ENCODE measurements at regions not wholly inside any gene's neighbourhood (a gene's known extent, or its start where the extent isn't known, plus 50 kb on each side); places are given as distances from the start of the nearest gene placed in this dataset.

DNA sequence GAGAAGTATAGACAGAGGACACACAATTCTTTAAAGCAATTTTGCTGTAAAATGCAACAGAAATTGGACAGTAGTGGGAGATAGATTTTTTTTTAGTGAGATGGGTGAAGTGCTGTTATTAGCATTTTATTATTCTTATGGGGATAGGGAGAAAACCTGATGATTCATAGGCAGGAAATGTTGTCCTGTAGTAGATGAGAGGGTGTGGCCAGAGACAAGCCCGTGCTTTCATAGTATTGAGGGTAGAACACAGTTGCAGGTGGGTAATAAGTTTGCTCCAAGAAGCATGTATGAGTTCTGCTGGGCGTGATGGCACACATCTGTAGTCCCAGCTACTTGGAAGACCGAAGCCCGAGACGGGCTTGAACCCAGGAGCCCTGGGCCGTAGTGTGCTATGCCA lies 128.3 kb upstream of the ARHGAP28 start:
- TF ChIP-seq GATA3 (IDR thresholded peaks at IDR 0.05; ENCODE audit: low read depth, low read length) (no peak), GATA2 (IDR thresholded peaks at IDR 0.05; ENCODE audit: low read depth, low read length) (no peak)

DNA sequence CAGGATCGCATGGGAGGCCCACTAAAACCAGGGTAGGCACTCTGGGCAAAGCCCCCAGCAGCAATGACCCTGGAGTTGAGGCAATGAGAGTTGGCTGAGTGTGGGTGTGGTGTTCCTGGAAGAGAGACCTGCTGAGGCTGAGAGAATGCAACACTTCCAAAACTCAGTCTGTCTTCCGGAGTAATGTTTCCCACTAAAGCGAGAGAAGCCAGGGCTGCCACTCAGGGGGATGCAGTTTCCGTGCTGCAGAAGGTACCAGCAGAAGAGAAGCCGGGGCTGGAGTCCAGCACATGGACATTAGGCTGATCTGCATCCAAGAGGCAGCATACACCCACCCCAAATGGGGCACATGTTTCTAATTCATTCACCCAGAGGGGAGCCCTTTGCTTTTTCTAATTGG lies 127.2 kb upstream of the ARHGAP28 start:
- TF ChIP-seq GATA3 (IDR thresholded peaks at IDR 0.05; ENCODE audit: low read depth, low read length), result no peak
- no peak for TF ChIP-seq GATA2 (IDR thresholded peaks at IDR 0.05; ENCODE audit: low read depth, low read length)

DNA sequence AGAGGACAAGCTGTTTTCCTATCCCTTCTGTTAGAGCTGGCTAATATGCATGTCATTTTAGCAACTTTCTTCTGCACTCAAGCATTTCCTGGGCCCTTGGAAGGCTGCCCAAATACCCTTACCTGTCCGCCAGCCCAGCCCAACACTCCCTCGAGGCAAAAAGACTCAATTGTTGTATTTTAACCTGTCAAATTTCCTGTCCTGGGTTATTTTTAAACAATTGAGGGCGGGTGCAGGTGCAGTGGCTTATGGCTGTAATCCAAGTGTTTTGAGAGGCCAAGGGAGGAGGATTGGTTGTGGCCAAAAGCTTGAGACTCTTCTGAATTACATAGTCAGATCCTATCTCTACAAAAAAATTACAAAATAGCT lies 125.0 kb upstream of the ARHGAP28 start:
- TF ChIP-seq GATA2 (IDR thresholded peaks at IDR 0.05; ENCODE audit: low read depth, low read length), result no peak
- no peak for TF ChIP-seq GATA3 (IDR thresholded peaks at IDR 0.05; ENCODE audit: low read depth, low read length)

DNA sequence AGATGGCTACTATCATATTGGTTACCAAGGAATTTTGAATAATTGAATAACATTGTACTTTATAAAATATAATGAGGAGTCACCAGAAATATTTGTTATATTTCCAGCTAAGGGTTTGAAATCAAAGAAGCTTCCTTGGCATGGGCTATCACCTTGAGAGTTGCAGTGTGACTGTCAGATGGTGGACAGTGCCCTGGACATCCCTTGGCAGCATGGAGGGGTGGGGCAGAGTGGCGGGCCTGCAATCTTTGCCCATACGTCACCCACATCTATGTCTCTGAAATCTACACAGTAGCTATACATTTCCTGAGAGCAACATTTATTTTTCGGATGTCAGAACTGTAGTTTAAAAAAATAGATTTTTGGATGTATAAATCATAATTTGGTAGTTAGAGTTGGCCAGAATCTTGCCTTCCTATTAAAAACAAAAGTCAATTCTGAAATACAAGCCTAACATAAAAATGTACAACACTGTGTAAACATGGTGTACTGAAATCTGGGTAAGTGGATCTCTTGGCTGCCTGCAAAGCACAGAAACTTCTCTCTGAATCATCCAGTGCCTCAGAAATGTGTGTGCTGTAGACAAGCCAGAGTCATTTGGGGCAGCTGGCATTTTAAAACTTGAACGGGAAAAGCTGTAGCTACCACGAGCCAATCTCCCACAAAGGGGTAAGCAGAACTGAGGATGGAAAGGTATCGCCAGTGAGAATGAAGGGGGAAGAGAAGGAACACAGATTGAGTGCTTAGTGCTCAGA lies 124.2 kb upstream of the ARHGAP28 start:
- TF ChIP-seq GATA2 (IDR thresholded peaks at IDR 0.05; ENCODE audit: low read depth, low read length), result no peak
- TF ChIP-seq GATA3 (IDR thresholded peaks at IDR 0.05; ENCODE audit: low read depth, low read length), result no peak

DNA sequence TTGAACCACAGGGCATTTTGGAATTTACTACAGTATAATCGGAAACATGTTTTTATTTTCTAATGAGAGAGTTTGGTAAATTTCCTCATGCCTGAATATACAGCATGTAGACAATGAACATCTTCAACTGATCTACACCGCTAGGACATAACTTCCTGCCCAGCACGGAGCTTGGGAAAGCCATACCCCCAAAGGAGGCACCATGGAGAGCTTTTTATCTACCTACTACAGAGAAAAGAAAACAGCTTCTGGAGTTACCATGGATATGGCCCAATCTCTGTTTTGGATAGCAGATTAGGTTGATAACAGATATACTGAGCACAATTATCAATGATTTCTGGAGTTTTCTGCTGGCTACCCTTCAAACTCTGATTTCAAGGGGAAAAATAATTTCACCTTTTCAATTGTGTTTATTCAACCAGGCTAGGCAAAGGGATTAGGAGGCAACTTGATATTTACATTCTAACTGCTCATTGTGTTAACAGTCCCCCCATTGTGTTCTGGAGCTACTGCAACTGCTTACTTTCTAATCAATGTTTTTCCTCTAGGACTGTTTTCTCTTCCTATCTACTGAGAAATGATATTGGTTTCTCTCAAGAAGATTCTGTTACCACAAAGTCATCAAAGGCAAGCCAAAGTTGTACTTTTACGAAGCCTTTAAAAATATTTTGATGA lies 123.0 kb upstream of the ARHGAP28 start:
- TF ChIP-seq GATA2 (IDR thresholded peaks at IDR 0.05; ENCODE audit: low read depth, low read length) (no peak), GATA3 (IDR thresholded peaks at IDR 0.05; ENCODE audit: low read depth, low read length) (no peak)

DNA sequence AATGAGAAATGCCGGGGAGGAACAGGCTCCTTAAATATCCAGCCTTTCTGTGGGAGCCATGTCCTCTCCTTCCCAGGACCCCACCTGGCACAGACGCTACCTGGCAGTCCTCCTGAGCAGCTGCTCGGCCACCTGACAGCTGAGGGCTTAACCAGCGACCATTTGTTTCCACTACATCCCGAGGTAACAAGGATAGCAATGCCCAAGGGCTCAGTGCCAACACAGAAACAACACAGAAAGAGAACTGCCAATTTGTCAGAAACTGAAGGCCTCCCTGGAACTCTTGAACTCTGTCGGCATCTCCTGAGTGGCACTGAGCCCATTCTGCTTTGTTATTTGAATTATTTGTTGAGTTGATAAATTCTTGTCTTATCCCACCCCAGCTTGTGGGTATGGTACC lies 122.2 kb upstream of the ARHGAP28 start:
- TF ChIP-seq GATA3 (IDR thresholded peaks at IDR 0.05; ENCODE audit: low read depth, low read length), result no peak
- TF ChIP-seq GATA2 (IDR thresholded peaks at IDR 0.05; ENCODE audit: low read depth, low read length), result no peak

DNA sequence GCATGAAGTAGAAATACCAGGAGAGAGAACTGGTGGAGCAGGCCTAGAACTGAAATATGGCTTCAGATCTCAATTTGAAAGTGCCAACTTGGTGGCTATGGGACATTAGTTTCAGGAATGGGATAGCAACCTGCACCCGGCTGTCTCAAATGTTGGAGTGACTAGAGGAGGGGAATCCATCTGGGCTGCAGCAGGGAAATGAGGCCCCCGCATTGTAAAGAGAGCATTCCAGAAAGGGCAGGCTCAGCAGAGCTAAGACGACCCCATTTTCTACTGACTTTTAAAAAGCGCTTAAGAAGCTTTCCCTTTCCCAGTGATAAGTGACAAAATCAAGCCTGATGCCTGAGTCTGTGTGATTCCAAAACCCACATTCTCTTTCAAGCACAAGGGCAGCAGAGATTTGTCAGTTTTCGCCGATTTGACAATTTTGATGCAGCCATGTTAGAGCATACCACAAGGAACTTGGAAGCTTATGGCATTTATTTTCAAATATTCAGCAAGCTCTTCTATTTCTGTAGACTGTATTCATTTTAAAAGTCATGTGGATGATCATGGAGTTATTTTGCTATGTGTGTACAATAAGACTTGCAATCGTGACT lies 119.8 kb upstream of the ARHGAP28 start:
- no peak for TF ChIP-seq GATA3 (IDR thresholded peaks at IDR 0.05; ENCODE audit: low read depth, low read length)
- TF ChIP-seq GATA2 (IDR thresholded peaks at IDR 0.05; ENCODE audit: low read depth, low read length), result no peak

DNA sequence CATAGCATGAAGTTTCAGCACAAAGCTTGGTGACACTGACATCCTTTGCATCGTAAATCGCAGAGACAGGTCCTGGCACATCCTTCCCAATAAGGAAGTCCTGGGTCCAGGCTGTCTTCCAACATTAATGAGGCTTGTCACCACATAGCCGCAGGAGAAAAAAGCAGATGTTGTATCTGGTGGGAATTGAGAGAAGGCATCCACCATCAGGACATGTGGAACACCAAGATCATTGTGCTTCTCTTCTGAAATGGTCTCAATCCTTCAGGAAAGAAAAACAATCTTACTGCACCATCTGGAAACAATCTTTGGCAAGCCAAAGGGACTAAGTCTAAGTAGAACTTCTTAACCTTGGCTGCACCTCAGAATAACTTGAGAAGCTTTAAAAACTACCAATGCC lies 119.0 kb upstream of the ARHGAP28 start:
- TF ChIP-seq GATA3 (IDR thresholded peaks at IDR 0.05; ENCODE audit: low read depth, low read length) (no peak), GATA2 (IDR thresholded peaks at IDR 0.05; ENCODE audit: low read depth, low read length) (no peak)

DNA sequence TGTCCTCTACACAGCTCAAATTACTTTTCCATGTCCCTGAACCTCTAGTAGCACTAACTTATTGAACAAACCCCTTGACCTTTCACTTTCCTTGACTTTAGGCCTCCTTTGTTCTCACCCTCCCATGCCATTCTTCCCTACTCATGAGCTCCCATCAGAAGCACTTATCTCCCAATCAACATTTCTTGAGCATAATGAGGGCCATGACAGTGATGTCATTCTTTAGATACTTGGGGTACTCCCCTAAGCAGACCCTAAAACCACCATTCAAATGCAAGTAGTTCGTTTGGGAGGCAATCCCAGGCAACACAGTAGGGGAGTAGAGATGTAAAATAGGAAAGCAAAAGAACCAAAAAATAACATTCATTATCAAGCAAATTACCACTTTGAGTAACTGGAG lies 115.9 kb upstream of the ARHGAP28 start:
- TF ChIP-seq GATA3 (IDR thresholded peaks at IDR 0.05; ENCODE audit: low read depth, low read length), result no peak
- TF ChIP-seq GATA2 (IDR thresholded peaks at IDR 0.05; ENCODE audit: low read depth, low read length), result no peak

DNA sequence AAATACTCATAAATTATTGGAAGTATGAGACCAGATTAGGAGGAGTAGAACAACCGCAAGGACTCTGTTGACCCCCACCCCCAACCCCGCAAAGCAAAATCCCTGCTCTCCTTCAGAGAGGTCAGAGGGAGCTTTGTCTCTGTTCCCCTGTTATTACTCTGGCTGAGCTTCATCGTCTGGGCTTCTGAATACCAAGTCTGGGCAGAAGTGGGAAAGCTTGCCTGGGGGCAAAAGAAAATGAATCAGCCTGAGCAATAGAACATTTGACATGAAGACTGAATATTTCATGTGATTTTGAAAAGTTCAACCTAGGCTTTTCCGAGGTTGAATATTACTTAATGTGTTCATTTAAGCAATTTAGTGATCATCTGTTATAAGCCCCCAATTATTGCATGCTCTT lies 114.6 kb upstream of the ARHGAP28 start:
- TF ChIP-seq GATA2 (IDR thresholded peaks at IDR 0.05; ENCODE audit: low read depth, low read length) (no peak), GATA3 (IDR thresholded peaks at IDR 0.05; ENCODE audit: low read depth, low read length) (no peak)

DNA sequence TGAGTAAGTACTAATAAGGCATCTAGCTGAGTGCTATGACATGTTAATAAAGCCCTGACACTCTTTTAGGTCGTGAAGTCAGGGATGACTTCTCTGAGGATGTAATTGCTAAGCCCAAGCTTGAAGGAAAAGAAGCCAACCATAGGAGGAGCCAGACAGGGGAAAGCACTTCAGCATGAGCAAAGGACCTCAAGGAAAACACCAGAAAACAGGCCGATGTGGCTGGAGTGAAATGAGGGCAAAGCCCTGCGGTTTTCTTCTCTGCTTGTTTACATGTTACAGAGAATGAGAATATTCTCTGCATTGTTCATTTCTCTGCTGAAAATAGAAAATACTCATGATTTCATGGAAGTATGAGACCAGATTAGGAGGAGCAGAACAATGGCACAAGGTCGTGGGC lies 112.5 kb upstream of the ARHGAP28 start:
- TF ChIP-seq GATA2 (IDR thresholded peaks at IDR 0.05; ENCODE audit: low read depth, low read length), result no peak
- TF ChIP-seq GATA3 (IDR thresholded peaks at IDR 0.05; ENCODE audit: low read depth, low read length), result no peak

DNA sequence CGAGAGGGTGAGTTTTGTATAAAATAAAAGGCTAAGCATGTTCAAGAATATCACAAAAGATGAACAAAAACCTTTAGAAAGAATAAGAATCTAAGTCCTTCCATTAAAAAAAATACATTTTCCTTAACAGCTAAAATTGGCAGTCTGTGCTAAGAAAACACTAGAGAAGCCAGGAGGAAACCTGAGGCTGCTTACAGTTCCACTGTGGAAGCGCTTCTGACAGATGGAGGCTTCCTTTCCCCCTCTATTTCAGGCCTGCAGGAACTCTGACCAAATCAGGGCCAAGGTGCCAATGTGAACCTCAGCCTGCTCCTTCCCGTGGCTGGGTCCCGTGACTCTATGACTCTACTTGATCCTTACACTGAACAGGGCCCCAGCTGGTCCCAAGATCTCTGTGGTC lies 108.1 kb upstream of the ARHGAP28 start:
- TF ChIP-seq GATA2 (IDR thresholded peaks at IDR 0.05; ENCODE audit: low read depth, low read length), result no peak
- no peak for TF ChIP-seq GATA3 (IDR thresholded peaks at IDR 0.05; ENCODE audit: low read depth, low read length)

DNA sequence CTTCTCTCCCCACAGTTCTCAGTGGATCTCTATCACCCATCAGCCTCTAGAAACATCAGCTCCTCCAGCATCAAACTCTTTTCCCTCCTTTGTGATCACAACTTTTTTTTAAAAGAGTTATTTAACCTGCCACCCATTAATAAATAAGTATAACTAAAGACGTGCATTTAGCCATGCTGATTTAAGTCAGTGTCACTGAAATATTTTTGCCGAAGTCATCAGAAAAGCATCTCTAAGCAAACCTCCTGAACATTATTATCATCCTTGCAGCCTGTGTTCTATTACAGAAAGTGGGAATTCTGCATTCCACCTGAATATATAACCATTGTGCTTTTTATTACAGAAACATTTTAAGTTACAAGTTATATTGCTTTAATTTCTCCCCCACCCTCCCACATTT lies 106.2 kb upstream of the ARHGAP28 start:
- TF ChIP-seq GATA2 (IDR thresholded peaks at IDR 0.05; ENCODE audit: low read depth, low read length), result no peak
- TF ChIP-seq GATA3 (IDR thresholded peaks at IDR 0.05; ENCODE audit: low read depth, low read length), result no peak

DNA sequence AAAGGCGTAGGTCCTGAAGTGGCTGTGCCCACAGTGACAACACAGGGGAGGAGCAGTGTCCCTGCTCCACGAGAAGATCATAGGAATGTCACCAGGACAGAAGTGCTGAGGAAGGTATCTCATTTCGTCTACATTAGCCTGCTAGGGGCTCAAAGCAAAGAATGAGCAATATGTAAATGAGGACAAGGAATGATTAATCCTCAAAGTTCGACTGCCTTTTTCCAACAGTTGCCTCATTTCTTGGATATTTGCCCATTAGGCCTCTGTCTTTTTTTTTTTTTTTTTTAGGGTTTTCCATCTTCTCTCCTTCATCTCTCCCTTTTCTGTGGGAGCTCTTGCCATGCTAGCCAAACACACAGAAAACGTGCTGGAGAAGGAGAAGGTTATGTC lies 105.2 kb upstream of the ARHGAP28 start:
- no peak for TF ChIP-seq GATA3 (IDR thresholded peaks at IDR 0.05; ENCODE audit: low read depth, low read length)
- no peak for TF ChIP-seq GATA2 (IDR thresholded peaks at IDR 0.05; ENCODE audit: low read depth, low read length)
